ENCODE measurements at regions not wholly inside any gene's neighbourhood (a gene's known extent, or its start where the extent isn't known, plus 50 kb on each side); places are given as distances from the start of the nearest gene placed in this dataset.

DNA sequence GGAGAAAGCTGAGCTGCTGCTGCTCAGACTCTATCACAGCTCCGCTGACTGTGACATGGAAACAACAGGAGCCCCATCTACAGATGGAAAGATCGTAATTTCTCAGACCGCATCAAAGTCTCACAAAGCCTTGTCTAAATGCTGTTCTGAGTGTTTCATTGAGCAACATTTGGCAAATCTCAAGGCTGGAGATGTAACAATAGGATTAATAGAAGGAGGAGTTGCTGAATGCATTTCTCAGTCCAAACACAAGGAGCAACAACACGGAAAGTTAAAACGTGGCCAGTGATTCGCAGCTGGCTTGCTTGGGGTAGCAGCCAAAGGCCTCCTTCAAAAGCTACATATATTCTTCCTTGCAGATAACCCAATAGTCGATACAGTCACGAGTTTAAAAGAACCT is 55.7 kb downstream of the MRPL57 start:
- TF ChIP-seq ESRRG (CRISPR knock-in tag; IDR thresholded peaks at IDR 0.05) (no peak), ZFP30 (CRISPR knock-in tag; IDR thresholded peaks at IDR 0.05) (no peak), ISL1 (CRISPR knock-in tag; IDR thresholded peaks at IDR 0.05) (no peak)
- TF ChIP-seq, protein P1, sequence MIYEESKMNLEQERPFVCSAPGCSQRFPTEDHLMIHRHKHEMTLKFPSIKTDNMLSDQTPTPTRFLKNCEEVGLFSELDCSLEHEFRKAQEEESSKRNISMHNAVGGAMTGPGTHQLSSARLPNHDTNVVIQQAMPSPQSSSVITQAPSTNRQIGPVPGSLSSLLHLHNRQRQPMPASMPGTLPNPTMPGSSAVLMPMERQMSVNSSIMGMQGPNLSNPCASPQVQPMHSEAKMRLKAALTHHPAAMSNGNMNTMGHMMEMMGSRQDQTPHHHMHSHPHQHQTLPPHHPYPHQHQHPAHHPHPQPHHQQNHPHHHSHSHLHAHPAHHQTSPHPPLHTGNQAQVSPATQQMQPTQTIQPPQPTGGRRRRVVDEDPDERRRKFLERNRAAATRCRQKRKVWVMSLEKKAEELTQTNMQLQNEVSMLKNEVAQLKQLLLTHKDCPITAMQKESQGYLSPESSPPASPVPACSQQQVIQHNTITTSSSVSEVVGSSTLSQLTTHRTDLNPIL (CRISPR knock-in tag; IDR thresholded peaks at IDR 0.05; ENCODE audit: low read depth), result no peak
